ENCODE measurements at regions not wholly inside any gene's neighbourhood (a gene's known extent, or its start where the extent isn't known, plus 50 kb on each side); places are given as distances from the start of the nearest gene placed in this dataset.

DNA sequence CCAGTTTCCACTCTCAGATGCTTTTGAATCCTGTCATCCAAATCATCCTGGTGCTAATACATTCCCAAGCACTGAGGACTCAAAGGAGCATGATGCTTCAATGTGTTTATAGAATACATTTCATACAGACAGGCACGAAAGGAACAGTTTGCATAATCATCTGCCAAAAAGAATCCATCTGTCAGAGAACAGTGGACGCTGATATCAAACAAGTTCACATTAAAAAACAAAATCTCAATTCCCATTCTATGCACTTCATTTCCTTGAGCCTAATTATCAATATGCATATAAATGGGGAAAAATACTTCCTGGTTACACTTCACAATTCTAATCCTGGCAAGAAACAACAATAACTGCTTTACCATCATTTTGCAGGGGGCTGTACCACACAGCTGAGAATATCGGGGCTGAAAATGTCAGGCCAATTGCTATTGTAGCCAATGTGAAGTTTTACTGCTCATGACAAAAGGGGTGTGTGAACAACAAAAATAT, 125.5 kb upstream of the FAM174A start:
- Mint-ChIP-seq H3K27ac (no peak overlapping the region), H3K4me3 (no peak overlapping the region), H3K36me3 (no peaks in the 10 kb centered on the region), H3K4me1 (no peaks in the 10 kb centered on the region), H3K9me3 (no peaks in the 10 kb centered on the region), H3K27me3 (ENCODE audit: low read depth) (no peaks in the 10 kb centered on the region)
- TF ChIP-seq ZNF317 (CRISPR knock-in tag; IDR thresholded peaks at IDR 0.05; ENCODE audit: borderline replicate concordance, low read depth) (no peak), NFATC4 (CRISPR knock-in tag; IDR thresholded peaks at IDR 0.05) (no peak), SOX15 (CRISPR knock-in tag; IDR thresholded peaks at IDR 0.05) (no peak), ZNF219 (CRISPR knock-in tag; IDR thresholded peaks at IDR 0.05; ENCODE audit: borderline replicate concordance) (no peak), PRRX2 (CRISPR knock-in tag; IDR thresholded peaks at IDR 0.05) (no peak), NR3C1 (CRISPR knock-in tag; conservative IDR thresholded peaks at IDR 0.05; ENCODE audit: low read depth) (no peak), SP1 (CRISPR knock-in tag; conservative IDR thresholded peaks at IDR 0.05) (no peak), FOXK1 (CRISPR knock-in tag; IDR thresholded peaks at IDR 0.05) (no peak)
- TF ChIP-seq, protein P1, sequence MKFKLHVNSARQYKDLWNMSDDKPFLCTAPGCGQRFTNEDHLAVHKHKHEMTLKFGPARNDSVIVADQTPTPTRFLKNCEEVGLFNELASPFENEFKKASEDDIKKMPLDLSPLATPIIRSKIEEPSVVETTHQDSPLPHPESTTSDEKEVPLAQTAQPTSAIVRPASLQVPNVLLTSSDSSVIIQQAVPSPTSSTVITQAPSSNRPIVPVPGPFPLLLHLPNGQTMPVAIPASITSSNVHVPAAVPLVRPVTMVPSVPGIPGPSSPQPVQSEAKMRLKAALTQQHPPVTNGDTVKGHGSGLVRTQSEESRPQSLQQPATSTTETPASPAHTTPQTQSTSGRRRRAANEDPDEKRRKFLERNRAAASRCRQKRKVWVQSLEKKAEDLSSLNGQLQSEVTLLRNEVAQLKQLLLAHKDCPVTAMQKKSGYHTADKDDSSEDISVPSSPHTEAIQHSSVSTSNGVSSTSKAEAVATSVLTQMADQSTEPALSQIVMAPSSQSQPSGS (CRISPR knock-in tag; IDR thresholded peaks at IDR 0.05; ENCODE audit: borderline replicate concordance, low read depth) = no peak
- TF ChIP-seq, protein P2, sequence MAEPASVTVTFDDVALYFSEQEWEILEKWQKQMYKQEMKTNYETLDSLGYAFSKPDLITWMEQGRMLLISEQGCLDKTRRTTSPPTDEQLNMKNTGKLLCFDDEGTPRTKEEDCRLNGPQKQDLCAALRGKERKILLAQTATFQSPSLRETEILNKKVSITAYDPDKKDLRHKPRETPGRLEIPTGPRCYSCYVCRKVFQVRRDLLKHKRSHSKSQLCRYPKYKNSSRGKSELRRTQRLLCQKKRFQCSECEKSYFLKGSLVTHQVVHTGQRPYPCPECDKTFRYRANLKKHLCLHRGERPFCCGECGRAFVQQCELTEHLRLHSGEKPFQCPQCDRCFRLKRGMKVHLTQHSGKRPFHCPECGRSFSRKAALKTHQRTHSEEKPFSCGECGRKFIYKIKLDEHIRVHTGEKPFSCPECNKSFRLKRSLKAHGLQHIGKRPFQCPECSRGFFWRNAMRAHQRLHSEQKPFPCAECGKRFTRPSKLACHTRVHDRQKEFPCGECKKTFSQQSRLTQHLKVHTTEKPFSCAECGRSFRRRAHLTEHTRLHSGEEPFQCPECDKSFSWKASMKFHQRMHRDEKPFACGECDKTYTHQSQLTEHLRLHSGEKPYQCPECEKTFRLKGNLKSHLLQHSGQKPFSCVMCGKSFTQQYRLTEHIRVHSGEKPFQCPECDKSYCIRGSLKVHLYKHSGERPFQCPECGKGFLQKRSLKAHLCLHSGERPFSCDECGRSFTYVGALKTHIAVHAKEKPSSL (CRISPR knock-in tag; conservative IDR thresholded peaks at IDR 0.05) = no peak
- TF ChIP-seq, protein P3, sequence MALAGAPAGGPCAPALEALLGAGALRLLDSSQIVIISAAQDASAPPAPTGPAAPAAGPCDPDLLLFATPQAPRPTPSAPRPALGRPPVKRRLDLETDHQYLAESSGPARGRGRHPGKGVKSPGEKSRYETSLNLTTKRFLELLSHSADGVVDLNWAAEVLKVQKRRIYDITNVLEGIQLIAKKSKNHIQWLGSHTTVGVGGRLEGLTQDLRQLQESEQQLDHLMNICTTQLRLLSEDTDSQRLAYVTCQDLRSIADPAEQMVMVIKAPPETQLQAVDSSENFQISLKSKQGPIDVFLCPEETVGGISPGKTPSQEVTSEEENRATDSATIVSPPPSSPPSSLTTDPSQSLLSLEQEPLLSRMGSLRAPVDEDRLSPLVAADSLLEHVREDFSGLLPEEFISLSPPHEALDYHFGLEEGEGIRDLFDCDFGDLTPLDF (CRISPR knock-in tag; IDR thresholded peaks at IDR 0.05) = no peak
- TF ChIP-seq, protein P4, sequence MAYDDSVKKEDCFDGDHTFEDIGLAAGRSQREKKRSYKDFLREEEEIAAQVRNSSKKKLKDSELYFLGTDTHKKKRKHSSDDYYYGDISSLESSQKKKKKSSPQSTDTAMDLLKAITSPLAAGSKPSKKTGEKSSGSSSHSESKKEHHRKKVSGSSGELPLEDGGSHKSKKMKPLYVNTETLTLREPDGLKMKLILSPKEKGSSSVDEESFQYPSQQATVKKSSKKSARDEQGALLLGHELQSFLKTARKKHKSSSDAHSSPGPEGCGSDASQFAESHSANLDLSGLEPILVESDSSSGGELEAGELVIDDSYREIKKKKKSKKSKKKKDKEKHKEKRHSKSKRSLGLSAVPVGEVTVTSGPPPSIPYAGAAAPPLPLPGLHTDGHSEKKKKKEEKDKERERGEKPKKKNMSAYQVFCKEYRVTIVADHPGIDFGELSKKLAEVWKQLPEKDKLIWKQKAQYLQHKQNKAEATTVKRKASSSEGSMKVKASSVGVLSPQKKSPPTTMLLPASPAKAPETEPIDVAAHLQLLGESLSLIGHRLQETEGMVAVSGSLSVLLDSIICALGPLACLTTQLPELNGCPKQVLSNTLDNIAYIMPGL (CRISPR knock-in tag; IDR thresholded peaks at IDR 0.05) = no peak
- ChIA-PET POLR2A (no interaction called here), CTCF (no interaction called here)
- no peak for DNase-seq (ENCODE audit: low spot score)
- no peak for ATAC-seq

DNA sequence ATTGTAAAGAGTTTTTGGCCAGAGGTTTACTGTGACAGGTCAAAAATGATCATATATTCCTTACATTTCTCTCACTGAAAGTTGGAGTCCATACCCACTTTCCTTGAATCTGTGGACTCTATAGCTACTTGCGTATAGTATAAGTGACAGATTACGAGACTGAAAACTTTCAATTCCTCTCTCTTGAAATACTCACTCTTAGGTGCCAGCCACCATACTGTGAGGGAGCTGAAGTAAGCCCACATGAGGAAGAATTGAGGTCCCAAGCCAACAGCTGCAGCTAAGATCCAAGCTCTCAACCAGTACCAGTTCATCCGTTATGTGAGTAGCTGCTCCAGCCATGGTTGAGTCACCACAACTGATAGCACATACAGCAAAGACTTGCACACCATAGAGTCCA, 128.1 kb upstream of the FAM174A start:
- Mint-ChIP-seq H3K36me3 (no peaks in the 10 kb centered on the region), H3K27ac (no peak overlapping the region), H3K4me3 (no peak overlapping the region), H3K4me1 (no peaks in the 10 kb centered on the region), H3K9me3 (no peaks in the 10 kb centered on the region), H3K27me3 (ENCODE audit: low read depth) (no peaks in the 10 kb centered on the region)
- DNase-seq (ENCODE audit: low spot score) (no peak), ATAC-seq (no peak)
- ChIA-PET POLR2A (interaction anchor here (1.1 kb wide), 1 partner anchor 12 kb away, joined by 3 read pairs; no protein-coding TSS in a partner anchor), CTCF (no interaction called here)
- TF ChIP-seq, protein P5, sequence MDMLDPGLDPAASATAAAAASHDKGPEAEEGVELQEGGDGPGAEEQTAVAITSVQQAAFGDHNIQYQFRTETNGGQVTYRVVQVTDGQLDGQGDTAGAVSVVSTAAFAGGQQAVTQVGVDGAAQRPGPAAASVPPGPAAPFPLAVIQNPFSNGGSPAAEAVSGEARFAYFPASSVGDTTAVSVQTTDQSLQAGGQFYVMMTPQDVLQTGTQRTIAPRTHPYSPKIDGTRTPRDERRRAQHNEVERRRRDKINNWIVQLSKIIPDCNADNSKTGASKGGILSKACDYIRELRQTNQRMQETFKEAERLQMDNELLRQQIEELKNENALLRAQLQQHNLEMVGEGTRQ (CRISPR knock-in tag; IDR thresholded peaks at IDR 0.05) = no peak
- no peak for TF ChIP-seq ZNF416 (CRISPR knock-in tag; IDR thresholded peaks at IDR 0.05)
- TF ChIP-seq ZNF671 (CRISPR knock-in tag; IDR thresholded peaks at IDR 0.05) = no peak
- TF ChIP-seq, protein P1 (CRISPR knock-in tag; IDR thresholded peaks at IDR 0.05; ENCODE audit: borderline replicate concordance, low read depth) = no peak
- TF ChIP-seq, protein P6, sequence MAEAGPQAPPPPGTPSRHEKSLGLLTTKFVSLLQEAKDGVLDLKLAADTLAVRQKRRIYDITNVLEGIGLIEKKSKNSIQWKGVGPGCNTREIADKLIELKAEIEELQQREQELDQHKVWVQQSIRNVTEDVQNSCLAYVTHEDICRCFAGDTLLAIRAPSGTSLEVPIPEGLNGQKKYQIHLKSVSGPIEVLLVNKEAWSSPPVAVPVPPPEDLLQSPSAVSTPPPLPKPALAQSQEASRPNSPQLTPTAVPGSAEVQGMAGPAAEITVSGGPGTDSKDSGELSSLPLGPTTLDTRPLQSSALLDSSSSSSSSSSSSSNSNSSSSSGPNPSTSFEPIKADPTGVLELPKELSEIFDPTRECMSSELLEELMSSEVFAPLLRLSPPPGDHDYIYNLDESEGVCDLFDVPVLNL (CRISPR knock-in tag; IDR thresholded peaks at IDR 0.05; ENCODE audit: borderline replicate concordance, low read depth) = no peak

All from WTC11 (cell line).